Peyer's patch (tissue), 4 donors: ENCODE measurements at regions not wholly inside any gene's neighbourhood (a gene's known extent, or its start where the extent isn't known, plus 50 kb on each side); places are given as distances from the start of the nearest gene placed in this dataset.

ENCODE experiments used
- DNase-seq, 3 donors: peaks; one replicate each; pipeline ENCODE4 v3.0.0-alpha.2; 2017 to 2019
- H3K27ac ChIP-seq, 4 donors: fragments of 200-600 bp; sonication (generic); one replicate each; pipeline ENCODE4 v1.5.1; 2016 to 2019
- H3K27me3 ChIP-seq, 2 donors: fragments of 200-600 bp; sonication (generic); one replicate each; pipeline ENCODE4 v1.5.1; 2019
- H3K36me3 ChIP-seq, 3 donors: fragments of 200-600 bp; sonication (generic); one replicate each; pipeline ENCODE4 v1.5.1; 2016 to 2019
- H3K4me1 ChIP-seq, 4 donors: fragments of 200-600 bp; sonication (generic); one replicate each; pipeline ENCODE4 v1.5.1; 2016 to 2019
- H3K4me3 ChIP-seq, 4 donors: fragments of 200-600 bp; sonication (generic); 1 replicate in 3 of 4; 2 replicates in 1 of 4; pipeline ENCODE4 v1.5.1; 2016 to 2019; ENCODE audit warnings: mild to moderate bottlenecking in 1 of 4
- H3K9me3 ChIP-seq, 4 donors: fragments of 200-600 bp; sonication (generic); one replicate each; pipeline ENCODE4 v1.5.1; 2016 to 2019; ENCODE audit warnings: mild to moderate bottlenecking in 1 of 4
- POLR2A ChIP-seq, 2 donors: fragments of 450-650 bp; IDR thresholded peaks; one replicate each; pipeline ENCODE4 v1.5.1; 2017; ENCODE audit warnings: antibody characterized with exemption in 2 of 2, mild to moderate bottlenecking in 2 of 2, moderate library complexity in 2 of 2
- TF ChIP-seq, protein P1 (sequence below), 6 experiments: fragments of 450-650 bp in 4 of 6; fragments of 200-600 bp in 2 of 6; sonication (generic) in 1 of 6; IDR thresholded peaks; one replicate each; pipeline ENCODE4 v1.5.1; 2017 to 2019; ENCODE audit warnings: antibody characterized with exemption in 6 of 6, mild to moderate bottlenecking in 3 of 6, moderate library complexity in 1 of 6

GRCh38 chr4:187552781-187553180 lies 442.8 kb upstream of the ZFP42 start:
- no peaks in the 10 kb centered on the region for H3K9me3 ChIP-seq
- no peaks in the 10 kb centered on the region for H3K4me1 ChIP-seq
- no peaks in the 10 kb centered on the region for H3K36me3 ChIP-seq
- no peak overlapping the region for H3K27ac ChIP-seq
- H3K27me3 ChIP-seq, result no peaks in the 10 kb centered on the region
- H3K4me3 ChIP-seq, result no peak overlapping the region
- DNase-seq, result no peak
- TF ChIP-seq POLR2A (IDR thresholded peaks at IDR 0.05), result no peak
- TF ChIP-seq, protein P1, sequence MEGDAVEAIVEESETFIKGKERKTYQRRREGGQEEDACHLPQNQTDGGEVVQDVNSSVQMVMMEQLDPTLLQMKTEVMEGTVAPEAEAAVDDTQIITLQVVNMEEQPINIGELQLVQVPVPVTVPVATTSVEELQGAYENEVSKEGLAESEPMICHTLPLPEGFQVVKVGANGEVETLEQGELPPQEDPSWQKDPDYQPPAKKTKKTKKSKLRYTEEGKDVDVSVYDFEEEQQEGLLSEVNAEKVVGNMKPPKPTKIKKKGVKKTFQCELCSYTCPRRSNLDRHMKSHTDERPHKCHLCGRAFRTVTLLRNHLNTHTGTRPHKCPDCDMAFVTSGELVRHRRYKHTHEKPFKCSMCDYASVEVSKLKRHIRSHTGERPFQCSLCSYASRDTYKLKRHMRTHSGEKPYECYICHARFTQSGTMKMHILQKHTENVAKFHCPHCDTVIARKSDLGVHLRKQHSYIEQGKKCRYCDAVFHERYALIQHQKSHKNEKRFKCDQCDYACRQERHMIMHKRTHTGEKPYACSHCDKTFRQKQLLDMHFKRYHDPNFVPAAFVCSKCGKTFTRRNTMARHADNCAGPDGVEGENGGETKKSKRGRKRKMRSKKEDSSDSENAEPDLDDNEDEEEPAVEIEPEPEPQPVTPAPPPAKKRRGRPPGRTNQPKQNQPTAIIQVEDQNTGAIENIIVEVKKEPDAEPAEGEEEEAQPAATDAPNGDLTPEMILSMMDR (IDR thresholded peaks at IDR 0.05), result no peak

DNA sequence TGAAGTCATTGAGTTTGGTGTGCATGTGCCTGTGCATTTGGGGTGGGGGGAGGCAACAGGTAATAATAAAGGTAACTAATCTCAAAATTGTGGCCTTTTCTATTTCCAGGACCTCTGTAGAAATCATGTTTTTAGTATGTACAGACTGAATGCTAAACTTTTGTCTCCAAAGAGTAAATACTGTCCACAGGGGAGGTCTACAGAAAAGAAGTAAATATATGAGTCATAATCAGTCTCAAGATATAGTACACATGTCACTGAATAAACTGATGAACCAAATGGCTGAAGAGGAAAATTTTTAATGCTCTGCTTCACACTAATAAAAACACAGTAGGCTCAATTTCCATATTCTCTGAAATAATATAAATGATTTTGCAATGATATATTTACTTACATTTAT lies 440.4 kb upstream of the ZFP42 start:
- Histone ChIP-seq H3K4me1 (no peaks in the 10 kb centered on the region), H3K36me3 (no peaks in the 10 kb centered on the region), H3K4me3 (no peak overlapping the region), H3K27ac (no peak overlapping the region), H3K9me3 (no peaks in the 10 kb centered on the region), H3K27me3 (no peaks in the 10 kb centered on the region)
- no peak for DNase-seq
- TF ChIP-seq, protein P1 (IDR thresholded peaks at IDR 0.05), result no peak
- no peak for TF ChIP-seq POLR2A (IDR thresholded peaks at IDR 0.05)

- H3K4me3 ChIP-seq, result no peak overlapping the region
- no peaks in the 10 kb centered on the region for H3K4me1 ChIP-seq
- no peaks in the 10 kb centered on the region for H3K36me3 ChIP-seq
- H3K27me3 ChIP-seq, result no peaks in the 10 kb centered on the region
- no peak overlapping the region for H3K27ac ChIP-seq
- no peak for TF ChIP-seq POLR2A (IDR thresholded peaks at IDR 0.05)
- H3K9me3 ChIP-seq, result no peaks in the 10 kb centered on the region
- no peak for DNase-seq
Measured at GRCh38 chr4:187558391-187558790, 437.2 kb upstream of the ZFP42 start.

DNA sequence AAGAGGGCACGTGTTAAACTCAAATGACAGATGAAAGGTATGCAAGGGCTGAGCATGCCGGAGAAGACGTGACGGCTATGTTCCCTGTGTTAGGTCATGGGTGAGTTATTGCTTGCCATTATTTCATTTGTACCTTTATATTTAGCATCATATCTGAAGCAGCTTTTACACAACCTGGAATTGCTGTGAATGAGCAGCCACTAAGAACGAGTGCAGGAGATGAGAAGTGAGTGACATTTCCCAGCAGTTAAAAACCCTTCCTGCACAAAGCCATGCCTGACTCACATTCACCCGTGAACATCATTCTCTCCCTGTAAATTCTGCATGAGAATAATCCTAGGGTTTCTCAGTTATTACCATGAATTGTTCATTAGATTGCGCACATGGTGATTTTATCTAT lies 433.2 kb upstream of the ZFP42 start:
- H3K27me3 ChIP-seq, result no peaks in the 10 kb centered on the region
- H3K4me1 ChIP-seq, result no peaks in the 10 kb centered on the region
- no peak overlapping the region for H3K4me3 ChIP-seq
- no peaks in the 10 kb centered on the region for H3K9me3 ChIP-seq
- no peak overlapping the region for H3K27ac ChIP-seq
- TF ChIP-seq, protein P1 (IDR thresholded peaks at IDR 0.05), result no peak
- no peak for TF ChIP-seq POLR2A (IDR thresholded peaks at IDR 0.05)
- H3K36me3 ChIP-seq, result no peaks in the 10 kb centered on the region
- DNase-seq, result no peak

DNA sequence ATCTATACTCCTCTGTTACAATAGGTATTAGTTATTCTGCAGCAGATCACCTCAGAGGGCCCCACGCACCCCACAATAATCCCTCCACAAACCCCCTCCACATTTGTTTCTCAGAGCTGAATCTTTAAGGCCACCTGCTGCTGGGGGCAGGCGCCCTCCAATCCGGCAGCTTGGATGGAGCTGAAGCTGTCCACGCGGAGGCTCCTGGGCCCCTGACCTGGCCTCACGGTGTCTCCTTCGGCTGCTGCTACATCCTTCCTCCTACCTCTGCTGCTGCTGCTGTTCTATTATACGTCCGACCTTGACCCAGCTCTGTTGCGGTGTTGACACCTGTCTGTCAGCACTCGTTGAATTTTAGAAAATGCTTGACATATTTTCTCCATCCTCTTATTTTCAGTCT lies 430.2 kb upstream of the ZFP42 start:
- Histone ChIP-seq H3K36me3 (no peaks in the 10 kb centered on the region), H3K27me3 (no peaks in the 10 kb centered on the region), H3K4me1 (no peaks in the 10 kb centered on the region), H3K9me3 (no peaks in the 10 kb centered on the region), H3K4me3 (no peak overlapping the region), H3K27ac (no peak overlapping the region)
- no peak for DNase-seq
- no peak for TF ChIP-seq POLR2A (IDR thresholded peaks at IDR 0.05)
- TF ChIP-seq, protein P1 (IDR thresholded peaks at IDR 0.05), result no peak

DNA sequence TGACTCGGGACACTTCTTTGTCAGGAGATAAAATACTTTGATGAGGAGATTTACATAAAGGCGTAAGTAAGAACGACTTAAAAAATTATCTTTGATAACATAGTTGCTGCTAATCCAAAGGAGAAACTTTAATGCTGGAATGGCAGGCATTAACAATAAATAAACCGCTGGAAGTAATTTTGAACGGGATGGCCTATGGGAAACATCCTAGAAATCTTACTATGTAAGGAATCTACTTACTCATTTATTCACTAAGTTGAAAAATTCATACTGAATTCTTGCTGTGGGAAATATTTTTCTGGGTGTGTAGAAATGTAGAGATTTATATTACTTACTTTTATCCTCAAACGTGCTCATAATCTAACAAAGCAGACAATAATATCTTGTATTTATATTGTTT lies 425.7 kb upstream of the ZFP42 start:
- Histone ChIP-seq H3K4me1 (no peaks in the 10 kb centered on the region), H3K27ac (no peak overlapping the region), H3K36me3 (no peaks in the 10 kb centered on the region), H3K4me3 (no peak overlapping the region), H3K9me3 (no peaks in the 10 kb centered on the region), H3K27me3 (no peaks in the 10 kb centered on the region)
- TF ChIP-seq, protein P1 (IDR thresholded peaks at IDR 0.05), result no peak
- no peak for TF ChIP-seq POLR2A (IDR thresholded peaks at IDR 0.05)
- DNase-seq, result no peak
